Hepatocyte (in vitro differentiated cells): ENCODE measurements at regions not wholly inside any gene's neighbourhood (a gene's known extent, or its start where the extent isn't known, plus 50 kb on each side); places are given as distances from the start of the nearest gene placed in this dataset.

ENCODE experiments used
- DNase-seq: peaks from one replicate; pipeline ENCODE4 v3.0.0-alpha.2; 2016; ENCODE audit warnings: low spot score
- H2AFZ ChIP-seq: fragments of 200-600 bp; sonication (generic); 2 replicates; pipeline ENCODE4 v1.6.0; 2016; ENCODE audit warnings: antibody characterized with exemption, mild to moderate bottlenecking
- H3K27ac ChIP-seq: fragments of 200-600 bp; sonication (generic); 2 replicates; pipeline ENCODE4 v1.5.1; 2016; ENCODE audit warnings: mild to moderate bottlenecking
- H3K27me3 ChIP-seq: fragments of 200-600 bp; sonication (generic); 2 replicates; pipeline ENCODE4 v1.6.1; 2016
- H3K36me3 ChIP-seq: fragments of 200-600 bp; sonication (generic); replicated peaks from 2 replicates; pipeline ENCODE4 v1.5.1; 2016; ENCODE audit warnings: low read depth; ENCODE audit not compliant: insufficient read depth
- H3K4me1 ChIP-seq: fragments of 200-600 bp; sonication (generic); 2 replicates; pipeline ENCODE4 v1.5.1; 2016; ENCODE audit warnings: mild to moderate bottlenecking, moderate library complexity; ENCODE audit not compliant: insufficient read depth
- H3K4me2 ChIP-seq: fragments of 200-600 bp; sonication (generic); 2 replicates; pipeline ENCODE4 v1.6.0; 2016
- H3K4me3 ChIP-seq: fragments of 200-600 bp; sonication (generic); 2 replicates; pipeline ENCODE4 v1.5.1; 2016; ENCODE audit warnings: mild to moderate bottlenecking
- H3K79me2 ChIP-seq: fragments of 200-600 bp; sonication (generic); 2 replicates; pipeline ENCODE4 v1.6.0; 2017; ENCODE audit warnings: mild to moderate bottlenecking
- H3K9me2 ChIP-seq: fragments of 200-600 bp; sonication (generic); replicated peaks from 2 replicates; pipeline ENCODE4 v1.6.0; 2017; ENCODE audit warnings: mild to moderate bottlenecking; ENCODE audit not compliant: insufficient read depth
- H3K9me3 ChIP-seq: fragments of 200-600 bp; sonication (generic); 2 replicates; pipeline ENCODE4 v1.5.1; 2016; ENCODE audit warnings: low read depth, mild to moderate bottlenecking
- H4K20me1 ChIP-seq: fragments of 200-600 bp; sonication (generic); 2 replicates; pipeline ENCODE4 v1.6.0; 2016; ENCODE audit warnings: mild to moderate bottlenecking; ENCODE audit not compliant: insufficient read depth, poor library complexity, severe bottlenecking
- CTCF ChIP-seq: fragments of 200-600 bp; sonication (generic); IDR thresholded peaks from 2 replicates; pipeline ENCODE4 v1.5.1; 2016; ENCODE audit warnings: antibody characterized with exemption, mild to moderate bottlenecking; ENCODE audit not compliant: poor library complexity
- EZH2 ChIP-seq: fragments of 200-600 bp; sonication (generic); IDR thresholded peaks from 2 replicates; pipeline ENCODE4 v1.6.1; 2016; ENCODE audit warnings: antibody characterized with exemption, mild to moderate bottlenecking, borderline replicate concordance
- EZH2phosphoT487 ChIP-seq: fragments of 200-600 bp; sonication (generic); IDR thresholded peaks from one replicate; pipeline ENCODE4 v1.6.1; 2018; ENCODE audit warnings: antibody characterized with exemption, mild to moderate bottlenecking, low read depth, moderate library complexity; ENCODE audit not compliant: unreplicated experiment, severe bottlenecking
- WGBS: methylation state at CpG from one replicate; pipeline ENCODE4 v1.1.6; 2016; ENCODE audit warnings: low lambda C conversion rate; ENCODE audit errors: missing lambda C conversion rate; 5-methylcytosine and 5-hydroxymethylcytosine counted together

GRCh38 chrX:40374486-40374885 lies 206.3 kb upstream of the ATP6AP2 start:
- WGBS = 82% methylated on average over 2 of the region's 2 CpGs
- no peaks in the 10 kb centered on the region for H3K4me1 ChIP-seq
- TF ChIP-seq CTCF = no peak
- no peak for TF ChIP-seq EZH2
- TF ChIP-seq EZH2phosphoT487 = no peak
- H3K27me3 ChIP-seq = no peaks in the 10 kb centered on the region
- no peak overlapping the region for H3K4me3 ChIP-seq
- H3K27ac ChIP-seq = no peak overlapping the region
- no peak for DNase-seq
- H3K9me3 ChIP-seq = no peaks in the 10 kb centered on the region
- no peaks in the 10 kb centered on the region for H3K36me3 ChIP-seq
- no peak overlapping the region for H2AFZ ChIP-seq
- H4K20me1 ChIP-seq = no peaks in the 10 kb centered on the region
- H3K79me2 ChIP-seq = no peaks in the 10 kb centered on the region
- H3K9me2 ChIP-seq = no peaks in the 10 kb centered on the region
- no peak overlapping the region for H3K4me2 ChIP-seq

GRCh38 chrX:40373641-40374040 lies 207.1 kb upstream of the ATP6AP2 start:
- no peaks in the 10 kb centered on the region for H3K36me3 ChIP-seq
- no peak for TF ChIP-seq EZH2phosphoT487
- DNase-seq = no peak
- H3K9me3 ChIP-seq = no peaks in the 10 kb centered on the region
- H3K4me3 ChIP-seq = no peak overlapping the region
- H3K4me2 ChIP-seq = no peak overlapping the region
- no peaks in the 10 kb centered on the region for H3K79me2 ChIP-seq
- no peaks in the 10 kb centered on the region for H4K20me1 ChIP-seq
- no peaks in the 10 kb centered on the region for H3K27me3 ChIP-seq
- H2AFZ ChIP-seq = no peak overlapping the region
- no peaks in the 10 kb centered on the region for H3K9me2 ChIP-seq
- no peaks in the 10 kb centered on the region for H3K4me1 ChIP-seq
- H3K27ac ChIP-seq = no peak overlapping the region

GRCh38 chrX:40373025-40373424 lies 207.7 kb upstream of the ATP6AP2 start:
- H2AFZ ChIP-seq = no peak overlapping the region
- no peak for TF ChIP-seq EZH2phosphoT487
- no peak for TF ChIP-seq EZH2
- no peak for TF ChIP-seq CTCF
- no peak overlapping the region for H3K27ac ChIP-seq
- no peaks in the 10 kb centered on the region for H3K36me3 ChIP-seq
- H3K4me2 ChIP-seq = no peak overlapping the region
- H3K9me3 ChIP-seq = no peaks in the 10 kb centered on the region
- no peaks in the 10 kb centered on the region for H3K79me2 ChIP-seq
- WGBS = 94% methylated on average over 4 of the region's 4 CpGs
- DNase-seq = no peak
- H4K20me1 ChIP-seq = no peaks in the 10 kb centered on the region
- no peaks in the 10 kb centered on the region for H3K9me2 ChIP-seq
- no peaks in the 10 kb centered on the region for H3K27me3 ChIP-seq
- no peaks in the 10 kb centered on the region for H3K4me1 ChIP-seq
- no peak overlapping the region for H3K4me3 ChIP-seq

- WGBS = 81% methylated on average over 6 of the region's 6 CpGs
- no peaks in the 10 kb centered on the region for H3K27me3 ChIP-seq
- TF ChIP-seq EZH2phosphoT487 (no peak), CTCF (no peak), EZH2 (no peak)
- no peaks in the 10 kb centered on the region for H3K9me3 ChIP-seq
- H3K4me3 ChIP-seq = no peak overlapping the region
- no peaks in the 10 kb centered on the region for H4K20me1 ChIP-seq
- H3K79me2 ChIP-seq = no peaks in the 10 kb centered on the region
- H3K4me2 ChIP-seq = no peak overlapping the region
- H3K9me2 ChIP-seq = no peaks in the 10 kb centered on the region
- H3K36me3 ChIP-seq = no peaks in the 10 kb centered on the region
- no peak overlapping the region for H2AFZ ChIP-seq
- no peak for DNase-seq
- H3K4me1 ChIP-seq = no peaks in the 10 kb centered on the region
- H3K27ac ChIP-seq = no peak overlapping the region
Observed at GRCh38 chrX:40371376-40371775, 209.4 kb upstream of the ATP6AP2 start.
